Activated CD4-positive, alpha-beta T cell treated with anti-CD3 and anti-CD28 coated beads for 4 hours (primary cell): ENCODE measurements at regions not wholly inside any gene's neighbourhood (a gene's known extent, or its start where the extent isn't known, plus 50 kb on each side); places are given as distances from the start of the nearest gene placed in this dataset.
"Not testable (repeated sequence)": the region's sequence is repeated elsewhere in the genome, so short reads cannot be mapped to it uniquely, and the experiment has no call there.

Experiments used
- DNase-seq, 2 donors: peaks; one replicate each; pipeline ENCODE4 v3.0.0-alpha.2; 2020

GRCh38 chr2:216951171-216951570 is 91.3 kb upstream of the TNP1 start:
- no peak for DNase-seq

- DNase-seq = no peak
Measured at GRCh38 chr2:216950547-216950946, 90.7 kb upstream of the TNP1 start.

DNA sequence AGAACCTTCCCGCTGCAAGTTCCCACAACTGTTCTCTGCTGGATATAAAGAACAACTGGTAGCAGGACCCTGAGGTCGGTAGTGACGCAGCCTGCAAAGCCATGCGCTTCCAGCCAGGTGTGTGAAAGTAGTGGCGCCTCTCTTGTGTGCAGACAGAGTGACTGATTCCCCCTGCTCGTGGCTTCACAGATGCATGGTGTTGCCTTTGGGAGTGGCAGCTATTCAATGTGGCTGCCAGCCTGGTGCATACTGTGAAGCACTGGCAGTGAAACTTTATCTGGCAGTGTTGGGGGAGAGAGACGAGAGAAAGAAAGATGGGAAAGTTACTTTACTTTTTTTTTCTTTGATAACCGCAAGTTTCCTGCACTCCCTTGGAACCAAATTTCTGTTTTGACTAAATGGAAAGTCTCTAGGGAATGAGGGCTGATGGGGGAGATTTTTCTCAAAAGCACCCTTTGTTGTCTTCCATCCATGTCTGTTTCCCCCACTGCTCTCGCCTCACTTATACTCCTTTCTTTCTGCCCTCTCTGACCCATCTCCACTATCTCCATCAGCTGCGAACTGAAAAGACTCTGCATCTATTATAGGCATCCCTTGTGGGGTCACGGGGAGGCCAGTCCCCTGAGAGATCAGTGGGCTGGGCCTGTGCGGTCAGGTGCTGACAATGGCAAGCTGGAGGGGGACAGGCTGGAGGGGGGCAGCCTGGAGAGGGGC is 90.0 kb upstream of the TNP1 start:
- DNase-seq = no peak

- no peak for DNase-seq
Measured at GRCh38 chr2:216947055-216947454, 87.2 kb upstream of the TNP1 start.

DNA sequence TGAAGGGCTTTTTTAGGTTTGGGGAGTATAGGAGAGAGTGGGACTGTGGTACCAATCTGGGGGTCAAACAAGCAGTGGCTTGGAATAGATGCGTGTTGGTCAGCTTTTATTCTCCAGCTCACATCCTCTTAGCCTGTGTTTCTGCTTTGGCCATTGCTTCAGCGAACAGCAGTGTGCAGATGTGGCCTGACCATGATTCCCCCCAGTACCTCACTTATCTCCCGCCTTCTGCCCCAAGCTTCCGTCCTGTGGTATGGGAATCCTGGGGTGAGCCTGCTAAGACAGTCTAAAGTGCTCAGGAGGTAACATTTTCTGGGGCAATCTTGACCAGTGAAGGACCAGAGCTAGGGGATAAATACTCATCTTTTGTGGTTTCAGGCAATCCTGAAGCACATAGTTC is 84.9 kb upstream of the TNP1 start:
- DNase-seq = no peak

GRCh38 chr2:216943109-216943508 is 83.2 kb upstream of the TNP1 start:
- DNase-seq = no peak

DNA sequence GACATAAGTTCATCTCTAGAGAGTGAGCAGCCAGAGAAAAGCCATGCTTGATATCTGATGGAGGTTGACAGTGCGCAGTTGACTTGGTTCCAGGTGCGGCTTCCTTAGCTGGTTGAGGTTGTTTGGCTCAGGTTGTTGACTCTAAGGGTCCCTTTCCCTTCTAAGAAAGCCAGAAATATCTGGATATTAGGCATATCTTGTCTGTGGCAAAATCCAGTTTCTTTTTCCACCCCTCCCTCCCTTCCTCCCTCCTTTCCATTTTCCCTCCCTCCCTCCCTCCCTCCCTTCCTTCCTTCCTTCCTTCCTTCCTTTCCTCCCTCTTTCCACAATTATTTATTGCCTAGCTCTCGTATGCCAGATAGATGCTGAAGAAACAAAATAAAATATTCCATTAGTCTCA is 82.6 kb upstream of the TNP1 start:
- DNase-seq = no peak

DNA sequence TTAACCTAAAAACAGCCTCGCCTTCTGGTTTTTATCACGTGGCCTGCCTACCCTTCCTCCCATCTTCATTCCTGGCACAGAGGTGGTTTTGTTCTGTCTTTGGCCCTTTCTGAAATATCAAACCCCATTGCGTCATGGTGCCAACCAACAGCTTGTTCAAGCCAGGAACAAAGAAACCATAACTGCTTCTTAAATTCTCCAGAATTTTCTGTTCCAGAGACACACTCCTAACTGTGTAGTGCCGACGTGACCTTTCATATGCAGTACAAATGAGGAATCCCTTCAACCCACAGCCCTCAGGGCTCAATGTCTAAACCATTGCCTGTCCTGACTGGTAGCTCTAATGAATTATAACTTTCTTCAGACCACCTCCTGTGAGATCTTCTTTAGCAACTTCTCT is 82.2 kb upstream of the TNP1 start:
- DNase-seq = no peak

DNA sequence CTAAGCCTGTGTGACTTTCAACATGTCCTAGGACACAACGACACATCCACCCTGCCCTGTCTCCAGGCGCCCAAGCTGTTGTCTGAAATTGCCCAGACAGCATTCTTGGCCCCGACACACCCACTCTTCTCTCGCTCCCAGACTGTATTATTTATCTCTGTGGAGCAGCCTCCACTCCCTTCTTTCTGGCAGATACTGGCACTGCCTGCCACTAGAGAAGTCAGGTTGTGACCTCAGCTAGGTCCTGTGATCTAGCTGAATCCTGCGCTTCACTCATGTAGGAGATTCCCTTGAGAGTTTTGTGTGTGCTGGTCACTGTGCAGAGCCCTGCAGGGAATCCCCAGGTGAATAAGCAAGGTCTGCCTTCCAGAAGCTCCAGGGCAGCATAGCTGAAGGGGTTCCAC is 77.1 kb upstream of the TNP1 start:
- DNase-seq = no peak

GRCh38 chr2:216934623-216935022 is 74.8 kb upstream of the TNP1 start:
- no peak for DNase-seq

- DNase-seq = no peak
Measured at GRCh38 chr2:216934151-216934550, 74.3 kb upstream of the TNP1 start.

DNA sequence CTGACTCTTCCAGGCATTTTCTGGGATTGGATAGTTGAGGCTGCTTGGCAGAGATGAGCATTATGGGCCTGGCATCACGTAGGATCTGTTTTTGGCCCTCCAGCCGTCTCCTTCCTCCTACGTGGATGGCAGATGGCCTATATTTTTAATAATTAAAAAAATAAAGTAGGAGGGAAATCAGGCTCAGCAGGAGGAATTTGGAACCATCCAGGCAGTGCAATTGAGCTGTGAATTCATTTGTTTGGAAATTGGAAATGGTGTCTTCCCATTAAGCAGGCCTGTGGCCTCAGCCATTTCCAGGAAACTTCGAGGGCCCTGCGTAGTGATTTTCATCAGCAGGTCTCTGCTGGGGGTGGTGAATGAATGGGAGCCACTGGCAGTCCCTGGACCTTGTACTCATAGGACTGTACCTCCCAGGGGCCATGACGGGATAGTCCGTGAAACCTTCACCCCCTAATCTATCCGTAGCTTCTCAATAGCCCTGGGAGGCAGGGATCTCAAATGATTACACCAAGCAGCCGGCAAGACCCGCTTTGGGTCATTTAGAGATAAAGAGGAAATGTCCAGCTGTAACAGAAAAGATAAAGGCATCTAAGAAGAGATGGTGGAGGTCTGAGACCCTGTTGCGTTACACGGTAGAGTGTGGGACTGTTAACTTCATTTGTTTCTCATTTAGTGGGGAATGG is 73.1 kb upstream of the TNP1 start:
- DNase-seq = no peak

GRCh38 chr2:216932113-216932862 is 72.4 kb upstream of the TNP1 start:
- no peak for DNase-seq

GRCh38 chr2:216930716-216931115 is 70.9 kb upstream of the TNP1 start:
- DNase-seq = no peak

DNA sequence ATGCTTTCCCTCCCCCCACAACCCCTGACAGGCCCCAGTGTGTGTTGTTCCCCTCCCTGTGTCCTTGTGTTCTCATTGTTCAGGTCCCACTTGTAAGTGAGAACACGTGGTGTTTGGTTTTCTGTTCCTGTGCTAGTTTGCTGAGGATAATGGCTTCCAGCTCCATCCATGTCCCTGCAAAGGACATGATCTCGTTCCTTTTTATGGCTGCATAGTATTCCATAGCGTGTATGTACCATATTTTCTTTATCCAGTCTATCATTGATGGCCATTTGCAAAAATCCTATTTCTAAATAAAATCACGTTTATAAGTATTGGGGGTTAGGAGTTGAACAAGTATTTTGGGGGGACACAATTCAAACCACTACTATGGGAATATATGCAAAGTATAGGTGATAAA is 69.5 kb upstream of the TNP1 start:
- not testable (repeated sequence) for DNase-seq

GRCh38 chr2:216927163-216927562 is 67.3 kb upstream of the TNP1 start:
- no peak for DNase-seq

- no peak for DNase-seq
Measured at GRCh38 chr2:216925636-216926366, 65.9 kb upstream of the TNP1 start.

DNA sequence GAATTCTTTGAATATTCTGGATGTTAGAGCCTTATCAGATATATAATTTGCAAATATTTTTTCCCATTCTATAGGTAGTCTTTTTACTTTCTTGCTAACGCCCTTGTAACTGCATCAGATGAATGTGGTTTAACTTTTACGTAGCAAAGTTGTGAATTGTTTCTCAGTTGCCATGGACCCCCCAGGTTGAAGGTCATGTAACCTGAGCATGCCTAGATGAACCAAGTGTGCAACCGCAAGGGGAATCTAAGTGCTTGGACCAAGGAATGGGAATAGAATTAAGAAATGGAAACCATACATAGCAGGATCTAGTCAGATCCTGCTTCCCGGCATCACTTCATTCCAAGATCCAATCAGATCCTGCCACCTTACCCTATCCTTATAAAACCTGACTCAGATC is 65.1 kb upstream of the TNP1 start:
- no peak for DNase-seq

DNA sequence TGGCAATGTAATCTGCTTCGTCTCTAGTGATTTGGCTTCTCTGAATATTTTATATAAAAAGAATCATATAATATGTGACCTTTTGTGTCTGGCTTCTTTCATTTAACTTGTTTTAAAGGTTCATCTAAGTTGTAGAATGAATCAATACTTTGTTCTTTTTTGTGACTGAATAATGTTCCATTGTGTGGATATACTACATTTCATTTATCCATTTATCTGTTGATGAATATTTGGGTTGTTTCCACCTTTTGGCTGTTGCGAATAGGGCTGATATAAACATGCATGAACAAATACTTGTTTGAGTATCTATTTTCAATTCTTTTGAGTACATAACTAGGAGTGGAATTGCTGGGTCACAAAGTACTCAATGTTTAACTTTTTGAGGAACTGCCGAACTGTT is 63.8 kb upstream of the TNP1 start:
- no peak for DNase-seq

DNA sequence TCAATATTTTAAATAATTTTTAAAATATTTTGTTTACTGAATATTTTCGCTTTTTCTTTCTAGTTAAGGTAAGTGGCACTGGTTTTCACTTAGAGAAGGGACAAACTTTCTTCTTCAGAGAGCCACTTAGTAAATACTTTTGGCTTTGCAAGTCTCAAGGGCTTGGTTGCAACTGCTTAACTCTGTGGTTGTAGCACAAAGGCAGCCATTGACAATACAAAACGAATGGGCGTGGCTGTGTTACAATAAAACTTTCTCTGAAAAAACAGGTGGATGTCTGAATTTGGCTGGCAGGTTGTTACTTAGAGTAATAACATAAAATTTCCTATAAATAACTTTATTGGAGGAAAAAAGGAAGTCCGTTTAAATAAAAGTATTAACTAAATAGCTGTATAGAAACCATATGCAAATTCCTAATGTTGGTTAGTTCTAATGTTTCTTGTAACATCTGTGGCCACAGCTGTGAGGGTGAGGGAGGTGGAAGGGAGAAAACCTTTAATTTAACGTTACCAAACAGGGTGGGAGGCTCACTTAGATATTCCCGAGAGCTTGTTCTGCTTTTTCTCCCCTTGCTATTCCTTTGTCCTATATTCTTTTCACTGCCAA is 62.4 kb upstream of the TNP1 start:
- DNase-seq = no peak

DNA sequence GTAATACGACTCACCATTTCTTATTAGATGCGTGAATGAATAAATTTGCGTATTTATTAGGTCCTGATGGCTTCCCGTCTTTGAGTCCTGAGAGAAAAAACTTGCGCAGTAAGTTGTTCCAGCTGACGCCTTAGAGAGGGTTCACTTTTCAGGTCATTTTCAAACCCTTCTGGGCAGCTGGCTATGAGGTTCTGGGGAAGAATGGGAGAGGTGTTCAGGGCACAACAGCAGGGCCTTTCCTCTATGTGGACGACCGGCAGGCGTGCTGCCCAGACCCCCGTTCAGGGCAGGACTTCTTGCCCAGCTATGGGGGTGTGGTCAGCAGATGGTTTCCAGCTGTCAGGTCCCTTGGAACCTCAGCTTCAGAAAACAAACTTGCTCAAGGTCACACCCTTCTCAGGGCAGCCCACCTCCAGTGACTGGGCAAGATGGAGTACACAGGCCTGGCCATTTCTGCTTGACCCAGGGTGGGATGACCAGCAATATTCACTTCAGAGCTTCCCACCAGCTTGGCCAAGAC is 61.1 kb upstream of the TNP1 start:
- DNase-seq = no peak

DNA sequence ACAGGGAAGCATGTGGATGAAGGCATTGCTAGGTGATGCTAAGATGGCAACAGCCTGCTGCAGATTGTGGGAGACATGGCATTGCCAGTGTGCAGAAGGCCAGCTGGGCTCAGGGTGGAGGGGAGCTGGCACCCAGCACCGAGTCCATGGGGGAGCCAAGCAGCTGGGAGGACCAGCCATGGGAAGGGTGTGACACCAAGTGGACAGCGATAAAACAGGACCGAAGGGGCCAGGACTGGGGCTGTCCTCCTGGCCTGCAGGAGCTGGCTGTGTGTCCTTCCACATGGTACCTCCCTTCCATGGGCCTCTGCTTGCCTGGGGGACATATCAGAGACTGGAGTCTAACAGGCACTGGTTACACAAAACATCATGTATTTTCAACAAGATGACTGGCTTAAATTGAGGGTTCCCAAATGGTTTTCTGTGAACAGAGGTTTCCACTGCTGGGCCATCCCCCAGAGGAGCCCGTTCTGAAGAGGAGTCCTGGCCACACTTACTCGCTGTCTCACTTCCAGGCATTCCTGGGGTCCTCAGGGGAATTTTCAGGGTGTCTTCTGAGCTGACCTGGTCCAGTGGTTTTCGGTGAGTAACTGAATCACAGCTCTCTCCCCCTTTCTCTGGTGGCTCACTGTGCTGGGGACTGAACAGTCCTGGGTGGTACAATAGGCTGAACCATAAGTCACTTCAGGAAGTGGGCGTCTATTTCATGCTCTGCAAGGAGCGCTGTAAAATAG is 60.4 kb upstream of the TNP1 start:
- DNase-seq = no peak
